ENCODE measurements at regions not wholly inside any gene's neighbourhood (a gene's known extent, or its start where the extent isn't known, plus 50 kb on each side); places are given as distances from the start of the nearest gene placed in this dataset.

GRCh38 chr13:74596691-74597090 lies 462.5 kb upstream of the KLF12 start:
- Histone ChIP-seq H3K36me3 (ENCODE audit: control insufficient read depth, insufficient read depth, low read length) (no peaks in the 10 kb centered on the region), H3K79me2 (ENCODE audit: control insufficient read depth, insufficient read depth, low read length) (no peaks in the 10 kb centered on the region), H3K23ac (ENCODE audit: low read length) (no peak overlapping the region), H2BK15ac (replicated peaks; ENCODE audit: low read depth) (no peak overlapping the region), H3K27me3 (ENCODE audit: insufficient read depth, low read length, poor library complexity) (no peaks in the 10 kb centered on the region), H3K4me2 (ENCODE audit: low read length) (no peak overlapping the region), H3K9ac (ENCODE audit: low read length) (no peak overlapping the region), H3K27ac (ENCODE audit: low read depth, low read length) (no peak overlapping the region), H3K56ac (ENCODE audit: low read length) (no peak overlapping the region), H4K8ac (ENCODE audit: low read depth, low read length) (no peak overlapping the region), H3K79me1 (ENCODE audit: low read length) (no peaks in the 10 kb centered on the region), H3K4me3 (ENCODE audit: low read length) (no peak overlapping the region), H3K4ac (ENCODE audit: low read depth, low read length) (no peak overlapping the region), H2AK5ac (ENCODE audit: low read length) (no peak overlapping the region), H4K5ac (ENCODE audit: low read length) (no peak overlapping the region), H2BK120ac (ENCODE audit: low read depth, low read length) (no peak overlapping the region), H3K18ac (ENCODE audit: low read length) (no peak overlapping the region), H2BK5ac (ENCODE audit: low read length) (no peak overlapping the region), H3K4me1 (ENCODE audit: control insufficient read depth, low read depth, low read length) (no peaks in the 10 kb centered on the region)
- DNase-seq: no peak
- WGBS (ENCODE audit: extremely low coverage, insufficient coverage, low lambda C conversion rate): no CpG with 5 or more reads among the region's 5 CpGs

- no peak overlapping the region for H4K8ac ChIP-seq (ENCODE audit: low read depth, low read length)
- no CpG with 5 or more reads among the region's 3 CpGs for WGBS (ENCODE audit: extremely low coverage, insufficient coverage, low lambda C conversion rate)
- no peaks in the 10 kb centered on the region for H3K36me3 ChIP-seq (ENCODE audit: control insufficient read depth, insufficient read depth, low read length)
- no peak overlapping the region for H3K27ac ChIP-seq (ENCODE audit: low read depth, low read length)
- H3K79me1 ChIP-seq (ENCODE audit: low read length): no peaks in the 10 kb centered on the region
- H3K27me3 ChIP-seq (ENCODE audit: insufficient read depth, low read length, poor library complexity): no peaks in the 10 kb centered on the region
- no peak overlapping the region for H3K4me3 ChIP-seq (ENCODE audit: low read length)
- DNase-seq: no peak
- no peak overlapping the region for H3K18ac ChIP-seq (ENCODE audit: low read length)
- no peak overlapping the region for H2AK5ac ChIP-seq (ENCODE audit: low read length)
- H3K56ac ChIP-seq (ENCODE audit: low read length): no peak overlapping the region
- no peaks in the 10 kb centered on the region for H3K4me1 ChIP-seq (ENCODE audit: control insufficient read depth, low read depth, low read length)
- no peak overlapping the region for H4K5ac ChIP-seq (ENCODE audit: low read length)
- H3K79me2 ChIP-seq (ENCODE audit: control insufficient read depth, insufficient read depth, low read length): no peaks in the 10 kb centered on the region
- no peak overlapping the region for H3K23ac ChIP-seq (ENCODE audit: low read length)
- H2BK15ac ChIP-seq (replicated peaks; ENCODE audit: low read depth): no peak overlapping the region
- no peak overlapping the region for H3K4ac ChIP-seq (ENCODE audit: low read depth, low read length)
- H2BK120ac ChIP-seq (ENCODE audit: low read depth, low read length): no peak overlapping the region
- H3K4me2 ChIP-seq (ENCODE audit: low read length): no peak overlapping the region
- H2BK5ac ChIP-seq (ENCODE audit: low read length): no peak overlapping the region
- H3K9ac ChIP-seq (ENCODE audit: low read length): no peak overlapping the region
Observed at GRCh38 chr13:74593688-74594087, 459.5 kb upstream of the KLF12 start.

- H2AK5ac ChIP-seq (ENCODE audit: low read length): no peak overlapping the region
- H3K36me3 ChIP-seq (ENCODE audit: control insufficient read depth, insufficient read depth, low read length): no peaks in the 10 kb centered on the region
- H3K27me3 ChIP-seq (ENCODE audit: insufficient read depth, low read length, poor library complexity): no peaks in the 10 kb centered on the region
- H3K4ac ChIP-seq (ENCODE audit: low read depth, low read length): no peak overlapping the region
- no peak for DNase-seq
- H2BK120ac ChIP-seq (ENCODE audit: low read depth, low read length): no peak overlapping the region
- H3K23ac ChIP-seq (ENCODE audit: low read length): no peak overlapping the region
- H3K9ac ChIP-seq (ENCODE audit: low read length): no peak overlapping the region
- H3K18ac ChIP-seq (ENCODE audit: low read length): no peak overlapping the region
- H2BK15ac ChIP-seq (replicated peaks; ENCODE audit: low read depth): no peak overlapping the region
- no peaks in the 10 kb centered on the region for H3K4me1 ChIP-seq (ENCODE audit: control insufficient read depth, low read depth, low read length)
- H4K5ac ChIP-seq (ENCODE audit: low read length): no peak overlapping the region
- H3K4me3 ChIP-seq (ENCODE audit: low read length): no peak overlapping the region
- no peak overlapping the region for H3K27ac ChIP-seq (ENCODE audit: low read depth, low read length)
- no peak overlapping the region for H3K4me2 ChIP-seq (ENCODE audit: low read length)
- H4K8ac ChIP-seq (ENCODE audit: low read depth, low read length): no peak overlapping the region
- H3K56ac ChIP-seq (ENCODE audit: low read length): no peak overlapping the region
- no peaks in the 10 kb centered on the region for H3K79me1 ChIP-seq (ENCODE audit: low read length)
- no CpG with 5 or more reads among the region's 1 CpG for WGBS (ENCODE audit: extremely low coverage, insufficient coverage, low lambda C conversion rate)
- no peak overlapping the region for H2BK5ac ChIP-seq (ENCODE audit: low read length)
- no peaks in the 10 kb centered on the region for H3K79me2 ChIP-seq (ENCODE audit: control insufficient read depth, insufficient read depth, low read length)
Observed at GRCh38 chr13:74586847-74587246, 452.6 kb upstream of the KLF12 start.

GRCh38 chr13:74576420-74576819 lies 442.2 kb upstream of the KLF12 start:
- Histone ChIP-seq H2AK5ac (ENCODE audit: low read length) (no peak overlapping the region), H3K4me3 (ENCODE audit: low read length) (no peak overlapping the region), H3K4me2 (ENCODE audit: low read length) (no peak overlapping the region), H3K4ac (ENCODE audit: low read depth, low read length) (no peak overlapping the region), H2BK120ac (ENCODE audit: low read depth, low read length) (no peak overlapping the region), H3K79me1 (ENCODE audit: low read length) (no peaks in the 10 kb centered on the region), H3K56ac (ENCODE audit: low read length) (peak overlapping the region; percentile 6), H3K9ac (ENCODE audit: low read length) (no peak overlapping the region), H3K4me1 (ENCODE audit: control insufficient read depth, low read depth, low read length) (peaks cover 6% of the 10 kb centered on the region), H4K5ac (ENCODE audit: low read length) (no peak overlapping the region), H3K27me3 (ENCODE audit: insufficient read depth, low read length, poor library complexity) (no peaks in the 10 kb centered on the region), H3K27ac (ENCODE audit: low read depth, low read length) (no peak overlapping the region), H3K79me2 (ENCODE audit: control insufficient read depth, insufficient read depth, low read length) (no peaks in the 10 kb centered on the region), H4K8ac (ENCODE audit: low read depth, low read length) (no peak overlapping the region), H3K23ac (ENCODE audit: low read length) (no peak overlapping the region), H2BK5ac (ENCODE audit: low read length) (no peak overlapping the region), H3K18ac (ENCODE audit: low read length) (no peak overlapping the region), H3K36me3 (ENCODE audit: control insufficient read depth, insufficient read depth, low read length) (no peaks in the 10 kb centered on the region), H2BK15ac (replicated peaks; ENCODE audit: low read depth) (no peak overlapping the region)
- peak; percentile 22 for DNase-seq
- WGBS (ENCODE audit: extremely low coverage, insufficient coverage, low lambda C conversion rate): no CpG with 5 or more reads among the region's 5 CpGs

- no peak overlapping the region for H2BK120ac ChIP-seq (ENCODE audit: low read depth, low read length)
- peak; percentile 95 for DNase-seq
- H3K18ac ChIP-seq (ENCODE audit: low read length): peak overlapping the region; percentile 24
- peak overlapping the region; percentile 55 for H3K9ac ChIP-seq (ENCODE audit: low read length)
- H4K5ac ChIP-seq (ENCODE audit: low read length): no peak overlapping the region
- H3K36me3 ChIP-seq (ENCODE audit: control insufficient read depth, insufficient read depth, low read length): no peaks in the 10 kb centered on the region
- peak overlapping the region; percentile 81 for H3K4me2 ChIP-seq (ENCODE audit: low read length)
- peaks cover 6% of the 10 kb centered on the region for H3K4me1 ChIP-seq (ENCODE audit: control insufficient read depth, low read depth, low read length)
- H2AK5ac ChIP-seq (ENCODE audit: low read length): no peak overlapping the region
- H3K79me2 ChIP-seq (ENCODE audit: control insufficient read depth, insufficient read depth, low read length): no peaks in the 10 kb centered on the region
- H3K56ac ChIP-seq (ENCODE audit: low read length): peak overlapping the region; percentile 75
- no peak overlapping the region for H3K23ac ChIP-seq (ENCODE audit: low read length)
- H2BK5ac ChIP-seq (ENCODE audit: low read length): no peak overlapping the region
- WGBS (ENCODE audit: extremely low coverage, insufficient coverage, low lambda C conversion rate): no CpG with 5 or more reads among the region's 29 CpGs
- no peak overlapping the region for H2BK15ac ChIP-seq (replicated peaks; ENCODE audit: low read depth)
- no peak overlapping the region for H4K8ac ChIP-seq (ENCODE audit: low read depth, low read length)
- H3K4ac ChIP-seq (ENCODE audit: low read depth, low read length): no peak overlapping the region
- H3K27ac ChIP-seq (ENCODE audit: low read depth, low read length): peak overlapping the region; percentile 36
- peak overlapping the region; percentile 18 for H3K4me3 ChIP-seq (ENCODE audit: low read length)
- H3K79me1 ChIP-seq (ENCODE audit: low read length): no peaks in the 10 kb centered on the region
- H3K27me3 ChIP-seq (ENCODE audit: insufficient read depth, low read length, poor library complexity): no peaks in the 10 kb centered on the region
Observed at GRCh38 chr13:74575729-74576125, 441.5 kb upstream of the KLF12 start.

GRCh38 chr13:74574964-74575728 lies 440.9 kb upstream of the KLF12 start:
- H2BK15ac ChIP-seq (replicated peaks; ENCODE audit: low read depth): no peak overlapping the region
- H4K5ac ChIP-seq (ENCODE audit: low read length): no peak overlapping the region
- no peak overlapping the region for H3K23ac ChIP-seq (ENCODE audit: low read length)
- no peaks in the 10 kb centered on the region for H3K36me3 ChIP-seq (ENCODE audit: control insufficient read depth, insufficient read depth, low read length)
- no peaks in the 10 kb centered on the region for H3K79me1 ChIP-seq (ENCODE audit: low read length)
- no CpG with 5 or more reads among the region's 10 CpGs for WGBS (ENCODE audit: extremely low coverage, insufficient coverage, low lambda C conversion rate)
- peak overlapping the region; percentile 24 for H3K27ac ChIP-seq (ENCODE audit: low read depth, low read length)
- H3K18ac ChIP-seq (ENCODE audit: low read length): peak overlapping the region; percentile 57
- peak overlapping the region; percentile 18 for H3K4me3 ChIP-seq (ENCODE audit: low read length)
- peak; percentile 59 for DNase-seq
- peak overlapping the region; percentile 81 for H3K4me2 ChIP-seq (ENCODE audit: low read length)
- peaks cover 6% of the 10 kb centered on the region for H3K4me1 ChIP-seq (ENCODE audit: control insufficient read depth, low read depth, low read length)
- H3K4ac ChIP-seq (ENCODE audit: low read depth, low read length): no peak overlapping the region
- H2BK5ac ChIP-seq (ENCODE audit: low read length): peak overlapping the region; percentile 17
- H2AK5ac ChIP-seq (ENCODE audit: low read length): no peak overlapping the region
- H3K9ac ChIP-seq (ENCODE audit: low read length): peak overlapping the region; percentile 43
- H3K79me2 ChIP-seq (ENCODE audit: control insufficient read depth, insufficient read depth, low read length): no peaks in the 10 kb centered on the region
- H3K56ac ChIP-seq (ENCODE audit: low read length): peak overlapping the region; percentile 63
- no peaks in the 10 kb centered on the region for H3K27me3 ChIP-seq (ENCODE audit: insufficient read depth, low read length, poor library complexity)
- no peak overlapping the region for H2BK120ac ChIP-seq (ENCODE audit: low read depth, low read length)
- H4K8ac ChIP-seq (ENCODE audit: low read depth, low read length): no peak overlapping the region
